Hepatocyte (in vitro differentiated cells): ENCODE measurements at regions not wholly inside any gene's neighbourhood (a gene's known extent, or its start where the extent isn't known, plus 50 kb on each side); places are given as distances from the start of the nearest gene placed in this dataset.

ENCODE experiments used
- EZH2 ChIP-seq: fragments of 200-600 bp; sonication (generic); IDR thresholded peaks from 2 replicates; pipeline ENCODE4 v1.6.1; 2016; ENCODE audit warnings: antibody characterized with exemption, mild to moderate bottlenecking, borderline replicate concordance
- EZH2phosphoT487 ChIP-seq: fragments of 200-600 bp; sonication (generic); IDR thresholded peaks from one replicate; pipeline ENCODE4 v1.6.1; 2018; ENCODE audit warnings: antibody characterized with exemption, mild to moderate bottlenecking, low read depth, moderate library complexity; ENCODE audit not compliant: unreplicated experiment, severe bottlenecking
- TF ChIP-seq, protein P1 (sequence below): fragments of 200-600 bp; sonication (generic); IDR thresholded peaks from 2 replicates; pipeline ENCODE4 v1.5.1; 2016; ENCODE audit warnings: antibody characterized with exemption, mild to moderate bottlenecking; ENCODE audit not compliant: poor library complexity

DNA sequence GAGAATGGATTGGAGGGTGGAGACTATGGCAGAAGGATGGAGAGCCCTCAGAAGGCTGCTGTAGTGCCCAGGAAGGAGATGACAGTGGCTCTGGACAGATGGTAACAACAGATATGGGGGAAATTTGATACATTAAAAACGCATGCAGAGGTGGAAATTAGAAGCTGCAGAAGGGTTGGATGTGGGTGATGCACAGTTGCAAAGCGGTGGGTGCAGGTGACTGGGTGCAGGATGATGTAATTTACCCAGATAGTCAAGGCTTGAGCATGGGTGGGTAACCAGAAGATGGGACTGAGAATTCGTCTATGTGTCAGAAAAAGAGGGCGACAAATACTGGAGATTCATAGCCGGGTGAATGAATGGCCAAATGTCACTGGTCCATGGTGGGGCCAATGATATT lies 570.3 kb downstream of the MN1 start:
- TF ChIP-seq, protein P1, sequence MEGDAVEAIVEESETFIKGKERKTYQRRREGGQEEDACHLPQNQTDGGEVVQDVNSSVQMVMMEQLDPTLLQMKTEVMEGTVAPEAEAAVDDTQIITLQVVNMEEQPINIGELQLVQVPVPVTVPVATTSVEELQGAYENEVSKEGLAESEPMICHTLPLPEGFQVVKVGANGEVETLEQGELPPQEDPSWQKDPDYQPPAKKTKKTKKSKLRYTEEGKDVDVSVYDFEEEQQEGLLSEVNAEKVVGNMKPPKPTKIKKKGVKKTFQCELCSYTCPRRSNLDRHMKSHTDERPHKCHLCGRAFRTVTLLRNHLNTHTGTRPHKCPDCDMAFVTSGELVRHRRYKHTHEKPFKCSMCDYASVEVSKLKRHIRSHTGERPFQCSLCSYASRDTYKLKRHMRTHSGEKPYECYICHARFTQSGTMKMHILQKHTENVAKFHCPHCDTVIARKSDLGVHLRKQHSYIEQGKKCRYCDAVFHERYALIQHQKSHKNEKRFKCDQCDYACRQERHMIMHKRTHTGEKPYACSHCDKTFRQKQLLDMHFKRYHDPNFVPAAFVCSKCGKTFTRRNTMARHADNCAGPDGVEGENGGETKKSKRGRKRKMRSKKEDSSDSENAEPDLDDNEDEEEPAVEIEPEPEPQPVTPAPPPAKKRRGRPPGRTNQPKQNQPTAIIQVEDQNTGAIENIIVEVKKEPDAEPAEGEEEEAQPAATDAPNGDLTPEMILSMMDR: no peak
- TF ChIP-seq EZH2phosphoT487: no peak
- no peak for TF ChIP-seq EZH2
